ENCODE measurements at regions not wholly inside any gene's neighbourhood (a gene's known extent, or its start where the extent isn't known, plus 50 kb on each side); places are given as distances from the start of the nearest gene placed in this dataset.
"Not testable (repeated sequence)": the region's sequence is repeated elsewhere in the genome, so short reads cannot be mapped to it uniquely, and the experiment has no call there.

- not testable (repeated sequence) for TF ChIP-seq POLR2A, POLR2AphosphoS5, EP300 (IDR thresholded peaks at IDR 0.05)
- TF ChIP-seq, protein P1, sequence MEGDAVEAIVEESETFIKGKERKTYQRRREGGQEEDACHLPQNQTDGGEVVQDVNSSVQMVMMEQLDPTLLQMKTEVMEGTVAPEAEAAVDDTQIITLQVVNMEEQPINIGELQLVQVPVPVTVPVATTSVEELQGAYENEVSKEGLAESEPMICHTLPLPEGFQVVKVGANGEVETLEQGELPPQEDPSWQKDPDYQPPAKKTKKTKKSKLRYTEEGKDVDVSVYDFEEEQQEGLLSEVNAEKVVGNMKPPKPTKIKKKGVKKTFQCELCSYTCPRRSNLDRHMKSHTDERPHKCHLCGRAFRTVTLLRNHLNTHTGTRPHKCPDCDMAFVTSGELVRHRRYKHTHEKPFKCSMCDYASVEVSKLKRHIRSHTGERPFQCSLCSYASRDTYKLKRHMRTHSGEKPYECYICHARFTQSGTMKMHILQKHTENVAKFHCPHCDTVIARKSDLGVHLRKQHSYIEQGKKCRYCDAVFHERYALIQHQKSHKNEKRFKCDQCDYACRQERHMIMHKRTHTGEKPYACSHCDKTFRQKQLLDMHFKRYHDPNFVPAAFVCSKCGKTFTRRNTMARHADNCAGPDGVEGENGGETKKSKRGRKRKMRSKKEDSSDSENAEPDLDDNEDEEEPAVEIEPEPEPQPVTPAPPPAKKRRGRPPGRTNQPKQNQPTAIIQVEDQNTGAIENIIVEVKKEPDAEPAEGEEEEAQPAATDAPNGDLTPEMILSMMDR (IDR thresholded peaks at IDR 0.05): not testable (repeated sequence)
These were observed 100.3 kb upstream of the ZC3H15 start for GRCh38 chr2:186385638-186386201.
